ENCODE measurements at regions not wholly inside any gene's neighbourhood (a gene's known extent, or its start where the extent isn't known, plus 50 kb on each side); places are given as distances from the start of the nearest gene placed in this dataset.

DNA sequence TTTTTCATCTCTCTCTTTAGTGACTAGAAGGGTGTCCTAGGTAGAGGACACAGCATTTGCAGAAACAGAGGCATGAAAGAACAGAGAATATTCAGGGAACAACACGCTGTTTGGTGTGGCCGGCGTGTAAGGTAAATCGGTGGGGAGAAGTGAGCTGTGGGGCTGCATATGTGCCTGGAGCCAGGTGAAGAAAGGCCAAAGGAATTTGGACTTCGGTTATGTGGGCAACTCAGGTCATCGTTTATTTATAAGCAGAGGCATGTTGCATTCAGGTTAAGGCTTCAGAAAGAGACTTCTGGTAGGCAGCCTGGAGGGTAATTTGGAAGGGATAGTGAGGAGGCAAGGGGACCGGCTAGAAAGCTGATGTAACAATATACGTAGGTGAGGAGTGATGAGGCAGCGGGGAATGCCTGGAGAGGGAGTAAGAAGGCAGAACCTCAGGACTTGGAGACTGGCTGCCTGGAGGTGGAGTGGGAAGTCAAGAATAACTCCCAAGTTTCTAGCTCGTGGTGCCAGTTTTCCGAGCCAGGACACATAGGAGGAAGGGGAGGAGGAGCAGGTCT is 64.1 kb upstream of the ACOT11 start:
- Mint-ChIP-seq H3K9me3 (no peaks in the 10 kb centered on the region), H3K36me3 (no peaks in the 10 kb centered on the region), H3K27me3 (no peaks in the 10 kb centered on the region), H3K4me1 (ENCODE audit: unreplicated experiment) (peaks cover 57% of the 10 kb centered on the region), H3K27ac (peak overlapping the region; percentile 14), H3K4me3 (no peak overlapping the region)
- no peak for TF ChIP-seq CTCF (conservative IDR thresholded peaks at IDR 0.05)
- DNase-seq (ENCODE audit: extremely low spot score, unreplicated experiment) = no peak

DNA sequence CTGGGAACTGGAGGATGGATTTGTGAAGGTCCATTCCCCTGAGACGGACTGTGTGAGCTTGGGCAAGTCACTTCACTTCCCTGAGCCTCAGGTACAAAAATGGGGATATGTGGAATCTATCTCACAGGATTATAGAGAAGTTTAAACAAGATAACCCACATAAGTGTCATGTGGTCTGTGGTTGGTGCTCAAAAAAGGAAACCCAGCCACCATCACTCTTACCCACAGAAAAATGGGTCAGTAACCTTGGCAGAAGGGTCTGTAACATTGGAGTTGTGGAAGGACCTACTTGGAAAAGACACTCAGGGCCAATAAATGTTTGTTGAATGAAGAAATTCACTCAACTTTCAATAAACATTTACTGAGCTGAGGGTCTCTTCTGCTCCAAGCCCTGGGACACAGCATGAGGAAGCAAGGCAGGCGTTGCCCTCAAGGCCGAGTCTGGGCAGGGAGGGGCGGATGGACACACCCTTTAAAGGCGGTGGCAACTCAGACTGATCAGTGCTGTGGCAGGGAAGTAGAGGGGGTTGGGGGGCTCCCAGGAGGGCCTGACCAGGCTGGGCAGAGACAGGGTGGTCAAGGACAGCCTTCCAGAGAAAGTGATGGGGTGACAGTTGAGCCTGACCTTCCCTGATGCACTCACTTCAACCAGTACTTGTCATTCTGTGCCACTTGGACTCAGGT is 66.7 kb upstream of the ACOT11 start:
- DNase-seq (ENCODE audit: extremely low spot score, unreplicated experiment) = no peak
- Mint-ChIP-seq H3K27me3 (no peaks in the 10 kb centered on the region), H3K4me3 (no peak overlapping the region), H3K9me3 (no peaks in the 10 kb centered on the region), H3K27ac (peak overlapping the region; percentile 29), H3K36me3 (no peaks in the 10 kb centered on the region), H3K4me1 (ENCODE audit: unreplicated experiment) (peaks cover 53% of the 10 kb centered on the region)
- TF ChIP-seq CTCF (conservative IDR thresholded peaks at IDR 0.05) = no peak

- Mint-ChIP-seq H3K27me3 (no peaks in the 10 kb centered on the region), H3K4me1 (ENCODE audit: unreplicated experiment) (peaks cover 53% of the 10 kb centered on the region), H3K36me3 (no peaks in the 10 kb centered on the region), H3K9me3 (no peaks in the 10 kb centered on the region), H3K27ac (peak overlapping the region; percentile 29), H3K4me3 (peak overlapping the region; percentile 49)
- TF ChIP-seq CTCF (conservative IDR thresholded peaks at IDR 0.05) = no peak
- no peak for DNase-seq (ENCODE audit: extremely low spot score, unreplicated experiment)
Measured at GRCh38 chr1:54480525-54480848, 67.5 kb upstream of the ACOT11 start.

- Mint-ChIP-seq H3K27me3 (no peaks in the 10 kb centered on the region), H3K27ac (peak overlapping the region; percentile 29), H3K9me3 (no peaks in the 10 kb centered on the region), H3K4me3 (no peak overlapping the region), H3K36me3 (no peaks in the 10 kb centered on the region), H3K4me1 (ENCODE audit: unreplicated experiment) (peaks cover 51% of the 10 kb centered on the region)
- DNase-seq (ENCODE audit: extremely low spot score, unreplicated experiment) = no peak
- no peak for TF ChIP-seq CTCF (conservative IDR thresholded peaks at IDR 0.05)
Measured at GRCh38 chr1:54479841-54480524, 68.0 kb upstream of the ACOT11 start.

- H3K36me3 Mint-ChIP-seq = no peaks in the 10 kb centered on the region
- H3K27me3 Mint-ChIP-seq = no peaks in the 10 kb centered on the region
- peaks cover 51% of the 10 kb centered on the region for H3K4me1 Mint-ChIP-seq (ENCODE audit: unreplicated experiment)
- no peak for DNase-seq (ENCODE audit: extremely low spot score, unreplicated experiment)
- no peaks in the 10 kb centered on the region for H3K9me3 Mint-ChIP-seq
- TF ChIP-seq CTCF (conservative IDR thresholded peaks at IDR 0.05) = no peak
- H3K4me3 Mint-ChIP-seq = no peak overlapping the region
- H3K27ac Mint-ChIP-seq = no peak overlapping the region
Measured at GRCh38 chr1:54479251-54479650, 68.8 kb upstream of the ACOT11 start.
